ENCODE measurements at regions not wholly inside any gene's neighbourhood (a gene's known extent, or its start where the extent isn't known, plus 50 kb on each side); places are given as distances from the start of the nearest gene placed in this dataset.

DNA sequence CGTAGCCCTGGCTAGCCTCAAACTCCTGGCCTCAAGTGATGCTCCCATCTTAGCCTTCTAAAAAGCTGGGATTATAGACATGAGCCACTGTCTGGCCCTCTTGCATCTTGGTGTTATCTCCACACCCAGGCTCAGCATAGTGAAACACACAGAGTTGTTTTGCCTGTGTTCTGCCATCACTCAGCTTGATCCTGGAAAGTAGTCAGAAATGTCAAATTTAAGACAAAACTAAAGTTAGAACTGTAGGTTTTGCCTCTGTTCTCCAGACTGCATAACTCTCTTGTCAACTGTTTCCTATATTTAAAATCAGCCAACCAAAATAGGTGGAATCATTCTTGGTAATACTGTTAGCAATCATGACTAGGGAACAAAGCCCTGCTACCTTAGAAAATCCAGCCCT, 72.1 kb upstream of the GULP1 start (continued):
- TF ChIP-seq, protein P1, sequence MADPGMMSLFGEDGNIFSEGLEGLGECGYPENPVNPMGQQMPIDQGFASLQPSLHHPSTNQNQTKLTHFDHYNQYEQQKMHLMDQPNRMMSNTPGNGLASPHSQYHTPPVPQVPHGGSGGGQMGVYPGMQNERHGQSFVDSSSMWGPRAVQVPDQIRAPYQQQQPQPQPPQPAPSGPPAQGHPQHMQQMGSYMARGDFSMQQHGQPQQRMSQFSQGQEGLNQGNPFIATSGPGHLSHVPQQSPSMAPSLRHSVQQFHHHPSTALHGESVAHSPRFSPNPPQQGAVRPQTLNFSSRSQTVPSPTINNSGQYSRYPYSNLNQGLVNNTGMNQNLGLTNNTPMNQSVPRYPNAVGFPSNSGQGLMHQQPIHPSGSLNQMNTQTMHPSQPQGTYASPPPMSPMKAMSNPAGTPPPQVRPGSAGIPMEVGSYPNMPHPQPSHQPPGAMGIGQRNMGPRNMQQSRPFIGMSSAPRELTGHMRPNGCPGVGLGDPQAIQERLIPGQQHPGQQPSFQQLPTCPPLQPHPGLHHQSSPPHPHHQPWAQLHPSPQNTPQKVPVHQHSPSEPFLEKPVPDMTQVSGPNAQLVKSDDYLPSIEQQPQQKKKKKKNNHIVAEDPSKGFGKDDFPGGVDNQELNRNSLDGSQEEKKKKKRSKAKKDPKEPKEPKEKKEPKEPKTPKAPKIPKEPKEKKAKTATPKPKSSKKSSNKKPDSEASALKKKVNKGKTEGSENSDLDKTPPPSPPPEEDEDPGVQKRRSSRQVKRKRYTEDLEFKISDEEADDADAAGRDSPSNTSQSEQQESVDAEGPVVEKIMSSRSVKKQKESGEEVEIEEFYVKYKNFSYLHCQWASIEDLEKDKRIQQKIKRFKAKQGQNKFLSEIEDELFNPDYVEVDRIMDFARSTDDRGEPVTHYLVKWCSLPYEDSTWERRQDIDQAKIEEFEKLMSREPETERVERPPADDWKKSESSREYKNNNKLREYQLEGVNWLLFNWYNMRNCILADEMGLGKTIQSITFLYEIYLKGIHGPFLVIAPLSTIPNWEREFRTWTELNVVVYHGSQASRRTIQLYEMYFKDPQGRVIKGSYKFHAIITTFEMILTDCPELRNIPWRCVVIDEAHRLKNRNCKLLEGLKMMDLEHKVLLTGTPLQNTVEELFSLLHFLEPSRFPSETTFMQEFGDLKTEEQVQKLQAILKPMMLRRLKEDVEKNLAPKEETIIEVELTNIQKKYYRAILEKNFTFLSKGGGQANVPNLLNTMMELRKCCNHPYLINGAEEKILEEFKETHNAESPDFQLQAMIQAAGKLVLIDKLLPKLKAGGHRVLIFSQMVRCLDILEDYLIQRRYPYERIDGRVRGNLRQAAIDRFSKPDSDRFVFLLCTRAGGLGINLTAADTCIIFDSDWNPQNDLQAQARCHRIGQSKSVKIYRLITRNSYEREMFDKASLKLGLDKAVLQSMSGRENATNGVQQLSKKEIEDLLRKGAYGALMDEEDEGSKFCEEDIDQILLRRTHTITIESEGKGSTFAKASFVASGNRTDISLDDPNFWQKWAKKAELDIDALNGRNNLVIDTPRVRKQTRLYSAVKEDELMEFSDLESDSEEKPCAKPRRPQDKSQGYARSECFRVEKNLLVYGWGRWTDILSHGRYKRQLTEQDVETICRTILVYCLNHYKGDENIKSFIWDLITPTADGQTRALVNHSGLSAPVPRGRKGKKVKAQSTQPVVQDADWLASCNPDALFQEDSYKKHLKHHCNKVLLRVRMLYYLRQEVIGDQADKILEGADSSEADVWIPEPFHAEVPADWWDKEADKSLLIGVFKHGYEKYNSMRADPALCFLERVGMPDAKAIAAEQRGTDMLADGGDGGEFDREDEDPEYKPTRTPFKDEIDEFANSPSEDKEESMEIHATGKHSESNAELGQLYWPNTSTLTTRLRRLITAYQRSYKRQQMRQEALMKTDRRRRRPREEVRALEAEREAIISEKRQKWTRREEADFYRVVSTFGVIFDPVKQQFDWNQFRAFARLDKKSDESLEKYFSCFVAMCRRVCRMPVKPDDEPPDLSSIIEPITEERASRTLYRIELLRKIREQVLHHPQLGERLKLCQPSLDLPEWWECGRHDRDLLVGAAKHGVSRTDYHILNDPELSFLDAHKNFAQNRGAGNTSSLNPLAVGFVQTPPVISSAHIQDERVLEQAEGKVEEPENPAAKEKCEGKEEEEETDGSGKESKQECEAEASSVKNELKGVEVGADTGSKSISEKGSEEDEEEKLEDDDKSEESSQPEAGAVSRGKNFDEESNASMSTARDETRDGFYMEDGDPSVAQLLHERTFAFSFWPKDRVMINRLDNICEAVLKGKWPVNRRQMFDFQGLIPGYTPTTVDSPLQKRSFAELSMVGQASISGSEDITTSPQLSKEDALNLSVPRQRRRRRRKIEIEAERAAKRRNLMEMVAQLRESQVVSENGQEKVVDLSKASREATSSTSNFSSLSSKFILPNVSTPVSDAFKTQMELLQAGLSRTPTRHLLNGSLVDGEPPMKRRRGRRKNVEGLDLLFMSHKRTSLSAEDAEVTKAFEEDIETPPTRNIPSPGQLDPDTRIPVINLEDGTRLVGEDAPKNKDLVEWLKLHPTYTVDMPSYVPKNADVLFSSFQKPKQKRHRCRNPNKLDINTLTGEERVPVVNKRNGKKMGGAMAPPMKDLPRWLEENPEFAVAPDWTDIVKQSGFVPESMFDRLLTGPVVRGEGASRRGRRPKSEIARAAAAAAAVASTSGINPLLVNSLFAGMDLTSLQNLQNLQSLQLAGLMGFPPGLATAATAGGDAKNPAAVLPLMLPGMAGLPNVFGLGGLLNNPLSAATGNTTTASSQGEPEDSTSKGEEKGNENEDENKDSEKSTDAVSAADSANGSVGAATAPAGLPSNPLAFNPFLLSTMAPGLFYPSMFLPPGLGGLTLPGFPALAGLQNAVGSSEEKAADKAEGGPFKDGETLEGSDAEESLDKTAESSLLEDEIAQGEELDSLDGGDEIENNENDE (IDR thresholded peaks at IDR 0.05; ENCODE audit: insufficient replicate concordance, low read length): no peak
- TF ChIP-seq USF2 (IDR thresholded peaks at IDR 0.05; ENCODE audit: low read length): no peak
- TF ChIP-seq SAP30 (IDR thresholded peaks at IDR 0.05; ENCODE audit: insufficient read depth, insufficient replicate concordance, low read length): no peak
- TF ChIP-seq EZH2 (IDR thresholded peaks at IDR 0.05; ENCODE audit: low read depth, low read length, severe bottlenecking): no peak

All from H1 (cell line).